HL-60 (cell line): ENCODE measurements at regions not wholly inside any gene's neighbourhood (a gene's known extent, or its start where the extent isn't known, plus 50 kb on each side); places are given as distances from the start of the nearest gene placed in this dataset.

Source experiments
- DNase-seq, 2 experiments: peaks; one replicate each; pipeline ENCODE4 v3.0.0-alpha.2; 2010 to 2020; ENCODE audit warnings: low read depth in 1 of 2, low spot score in 1 of 2
- H3K27ac ChIP-seq: fragments of 250-450 bp; sonication (Bioruptor Pico); replicated peaks from 2 replicates; pipeline ENCODE4 v1.5.1; 2020; ENCODE audit warnings: mild to moderate bottlenecking, moderate library complexity
- H3K27me3 ChIP-seq: fragments of 250-450 bp; sonication (Bioruptor Pico); 2 replicates; pipeline ENCODE4 v1.5.1; 2021; ENCODE audit warnings: mild to moderate bottlenecking, moderate library complexity; ENCODE audit not compliant: insufficient read depth, poor library complexity, severe bottlenecking
- H3K4me3 ChIP-seq: replicated peaks from 2 replicates; pipeline ENCODE4 v1.5.1; 2011; ENCODE audit warnings: mild to moderate bottlenecking, control low read depth, low read length; ENCODE audit not compliant: insufficient read depth
- GABPA ChIP-seq: IDR thresholded peaks from 2 replicates; pipeline ENCODE4 v1.6.1; 2012; ENCODE audit warnings: low read depth
- POLR2AphosphoS5 ChIP-seq: IDR thresholded peaks from 2 replicates; pipeline ENCODE4 v1.6.1; 2012; ENCODE audit warnings: low read depth
- REST ChIP-seq: IDR thresholded peaks from 2 replicates; pipeline ENCODE4 v1.6.1; 2012; ENCODE audit warnings: low read depth; ENCODE audit not compliant: insufficient replicate concordance
- SPI1 ChIP-seq: IDR thresholded peaks from 2 replicates; pipeline ENCODE4 v1.6.1; 2012; ENCODE audit warnings: low read depth, mild to moderate bottlenecking, borderline replicate concordance
- TF ChIP-seq, protein P1 (sequence below): IDR thresholded peaks from one replicate; pipeline ENCODE4 v1.5.1; 2011; ENCODE audit warnings: low read length, control low read depth, inconsistent platforms; ENCODE audit not compliant: insufficient read depth

GRCh38 chr20:20849161-20849560 lies 136.7 kb upstream of the RALGAPA2 start:
- H3K4me3 ChIP-seq = no peak overlapping the region
- no peak for TF ChIP-seq SPI1
- no peak for TF ChIP-seq REST
- TF ChIP-seq GABPA = no peak
- TF ChIP-seq, protein P1, sequence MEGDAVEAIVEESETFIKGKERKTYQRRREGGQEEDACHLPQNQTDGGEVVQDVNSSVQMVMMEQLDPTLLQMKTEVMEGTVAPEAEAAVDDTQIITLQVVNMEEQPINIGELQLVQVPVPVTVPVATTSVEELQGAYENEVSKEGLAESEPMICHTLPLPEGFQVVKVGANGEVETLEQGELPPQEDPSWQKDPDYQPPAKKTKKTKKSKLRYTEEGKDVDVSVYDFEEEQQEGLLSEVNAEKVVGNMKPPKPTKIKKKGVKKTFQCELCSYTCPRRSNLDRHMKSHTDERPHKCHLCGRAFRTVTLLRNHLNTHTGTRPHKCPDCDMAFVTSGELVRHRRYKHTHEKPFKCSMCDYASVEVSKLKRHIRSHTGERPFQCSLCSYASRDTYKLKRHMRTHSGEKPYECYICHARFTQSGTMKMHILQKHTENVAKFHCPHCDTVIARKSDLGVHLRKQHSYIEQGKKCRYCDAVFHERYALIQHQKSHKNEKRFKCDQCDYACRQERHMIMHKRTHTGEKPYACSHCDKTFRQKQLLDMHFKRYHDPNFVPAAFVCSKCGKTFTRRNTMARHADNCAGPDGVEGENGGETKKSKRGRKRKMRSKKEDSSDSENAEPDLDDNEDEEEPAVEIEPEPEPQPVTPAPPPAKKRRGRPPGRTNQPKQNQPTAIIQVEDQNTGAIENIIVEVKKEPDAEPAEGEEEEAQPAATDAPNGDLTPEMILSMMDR = no peak
- no peak for TF ChIP-seq POLR2AphosphoS5
- DNase-seq = no peak

DNA sequence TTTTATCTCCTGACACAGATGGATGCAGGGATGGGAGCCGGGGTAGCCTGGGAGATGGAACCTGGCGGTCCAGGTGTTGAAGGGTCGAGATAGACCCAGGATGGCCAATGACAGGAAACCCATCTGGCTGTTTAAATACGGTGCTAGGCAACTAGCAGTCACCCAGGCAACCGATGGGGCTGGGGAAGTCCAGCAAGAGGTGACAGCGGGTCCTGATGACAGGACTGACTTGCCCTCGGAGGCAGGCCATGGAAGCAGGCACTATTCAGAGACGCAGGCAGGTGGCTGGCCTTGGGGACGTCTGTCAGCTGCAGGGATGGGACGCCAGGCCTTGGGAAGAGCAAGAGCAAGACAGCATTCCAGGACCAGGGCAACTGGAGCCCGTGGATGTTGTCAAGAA lies 135.4 kb upstream of the RALGAPA2 start:
- no peak overlapping the region for H3K27ac ChIP-seq
- no peak for DNase-seq
- no peak overlapping the region for H3K4me3 ChIP-seq
- H3K27me3 ChIP-seq = no peaks in the 10 kb centered on the region
- TF ChIP-seq POLR2AphosphoS5 = no peak
- TF ChIP-seq SPI1 = no peak
- no peak for TF ChIP-seq REST
- no peak for TF ChIP-seq GABPA
- TF ChIP-seq, protein P1 = no peak

More at GRCh38 chr20:20849161-20849560, 136.7 kb upstream of the RALGAPA2 start:
- 0 out of 2 replicates have a peak overlapping the region, but pooled peaks have one; percentile 15 for H3K27ac ChIP-seq
- H3K27me3 ChIP-seq = no peaks in the 10 kb centered on the region

GRCh38 chr20:20843982-20844381 lies 131.5 kb upstream of the RALGAPA2 start:
- Histone ChIP-seq H3K27ac (peak overlapping the region; percentile 56), H3K27me3 (no peaks in the 10 kb centered on the region), H3K4me3 (no peak overlapping the region)
- peak in 1 of 2 experiments; percentile 60 for DNase-seq
- TF ChIP-seq, protein P1 = no peak
- no peak for TF ChIP-seq POLR2AphosphoS5
- TF ChIP-seq REST = no peak
- no peak for TF ChIP-seq GABPA
- peak; percentile 64; the same call in 1 of the 2 replicates for TF ChIP-seq SPI1
